NCI-H2196 treated with DMSO at 0.1 percent for 48 hours (cell line): ENCODE measurements at regions not wholly inside any gene's neighbourhood (a gene's known extent, or its start where the extent isn't known, plus 50 kb on each side); places are given as distances from the start of the nearest gene placed in this dataset.
"Not testable (repeated sequence)": the region's sequence is repeated elsewhere in the genome, so short reads cannot be mapped to it uniquely, and the experiment has no call there.

Experiments used
- DNase-seq: peaks from one replicate; lab custom pipeline; 2025; ENCODE audit not compliant: unreplicated experiment; lab: John Stamatoyannopoulos, UW

DNA sequence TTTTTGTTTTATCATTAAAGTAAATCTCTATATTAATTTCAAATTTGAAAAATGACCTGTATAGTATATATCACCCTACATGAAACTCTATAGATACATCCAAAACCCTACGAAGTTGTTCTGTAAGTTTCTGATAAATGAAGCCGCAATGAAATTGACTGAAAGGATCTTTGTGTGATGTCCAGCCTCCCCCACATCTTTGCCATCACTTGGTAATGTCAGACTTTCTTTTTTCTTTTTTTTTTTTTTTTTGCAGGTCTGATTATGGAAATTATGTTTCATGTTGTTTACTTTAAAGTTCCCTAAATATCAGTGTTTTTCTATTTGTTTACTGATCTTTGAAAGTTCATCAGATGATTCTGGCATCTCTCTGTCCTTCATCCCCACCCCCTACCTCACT, 155.6 kb upstream of the CDH4 start:
- DNase-seq, result no peak

GRCh38 chr20:61099806-61100205, 152.3 kb upstream of the CDH4 start:
- no peak for DNase-seq

- no peak for DNase-seq
Observed at GRCh38 chr20:61100489-61100888, 151.6 kb upstream of the CDH4 start.

DNA sequence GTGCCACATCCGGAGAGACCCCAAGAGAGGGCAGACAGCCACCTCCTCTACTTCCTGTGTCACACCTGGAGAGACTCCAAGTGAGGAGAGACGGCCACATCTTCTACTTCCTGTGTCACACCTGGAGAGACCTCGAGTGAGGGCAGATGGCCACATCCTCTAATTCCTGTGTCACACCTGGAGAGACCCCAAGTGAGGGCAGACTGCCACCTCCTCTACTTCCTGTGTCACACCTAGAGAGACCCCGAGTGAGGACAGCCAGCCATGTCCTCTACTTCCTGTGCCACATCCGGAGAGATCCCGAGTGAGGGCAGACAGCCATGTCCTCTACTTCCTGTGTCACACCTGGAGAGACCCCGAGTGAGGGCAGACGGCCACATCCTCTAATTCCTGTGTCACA, 150.7 kb upstream of the CDH4 start:
- DNase-seq, result not testable (repeated sequence)

GRCh38 chr20:61104232-61104631, 147.8 kb upstream of the CDH4 start:
- no peak for DNase-seq

DNA sequence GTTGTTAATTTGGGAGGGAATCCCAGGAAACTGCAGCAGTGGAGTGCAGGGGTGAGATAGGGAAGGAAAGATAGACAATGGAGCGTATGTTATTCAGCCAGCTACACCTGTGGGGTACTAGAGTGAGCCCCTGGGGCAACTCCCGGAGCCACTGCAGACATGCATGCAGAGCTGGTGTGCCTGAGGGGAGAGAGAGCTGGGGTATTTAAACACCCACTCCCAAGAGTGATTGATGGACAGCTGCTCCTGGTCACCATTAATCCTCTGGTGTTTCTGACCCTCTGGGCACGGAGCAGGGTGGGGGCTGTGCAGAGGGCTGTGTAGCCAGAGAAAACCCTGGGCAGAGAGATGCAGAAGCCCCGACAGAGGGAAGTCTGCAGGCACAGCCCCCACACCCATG, 146.7 kb upstream of the CDH4 start:
- no peak for DNase-seq

GRCh38 chr20:61106438-61106837, 145.6 kb upstream of the CDH4 start:
- no peak for DNase-seq

- DNase-seq, result no peak
Observed at GRCh38 chr20:61109221-61109805, 142.7 kb upstream of the CDH4 start.

DNA sequence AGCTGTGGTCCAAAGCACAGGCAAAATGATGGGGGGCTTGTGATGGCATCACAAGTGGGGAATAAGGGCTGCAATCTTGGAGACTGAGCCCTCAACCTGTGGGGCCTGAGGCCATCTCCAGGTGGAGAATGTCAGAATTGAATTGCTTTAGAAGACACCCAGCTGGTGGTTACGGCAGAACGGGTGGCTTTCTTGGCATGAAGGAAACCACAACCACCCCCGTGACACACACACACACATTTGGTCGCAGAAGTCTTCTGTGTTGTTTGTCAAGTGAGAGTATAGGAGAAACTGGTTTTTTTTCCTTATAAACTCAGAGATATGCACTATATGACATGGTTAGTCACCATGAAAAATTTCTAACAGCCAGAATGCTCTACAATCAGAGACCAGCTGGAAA, 139.5 kb upstream of the CDH4 start:
- DNase-seq, result no peak

GRCh38 chr20:61113731-61114130, 138.3 kb upstream of the CDH4 start:
- DNase-seq, result no peak

GRCh38 chr20:61114493-61115175, 137.4 kb upstream of the CDH4 start:
- DNase-seq, result no peak

GRCh38 chr20:61115364-61116065, 136.5 kb upstream of the CDH4 start:
- DNase-seq, result peak; percentile 66

- DNase-seq, result no peak
Observed at GRCh38 chr20:61117725-61118124, 134.3 kb upstream of the CDH4 start.

GRCh38 chr20:61118429-61119224, 133.4 kb upstream of the CDH4 start:
- no peak for DNase-seq

DNA sequence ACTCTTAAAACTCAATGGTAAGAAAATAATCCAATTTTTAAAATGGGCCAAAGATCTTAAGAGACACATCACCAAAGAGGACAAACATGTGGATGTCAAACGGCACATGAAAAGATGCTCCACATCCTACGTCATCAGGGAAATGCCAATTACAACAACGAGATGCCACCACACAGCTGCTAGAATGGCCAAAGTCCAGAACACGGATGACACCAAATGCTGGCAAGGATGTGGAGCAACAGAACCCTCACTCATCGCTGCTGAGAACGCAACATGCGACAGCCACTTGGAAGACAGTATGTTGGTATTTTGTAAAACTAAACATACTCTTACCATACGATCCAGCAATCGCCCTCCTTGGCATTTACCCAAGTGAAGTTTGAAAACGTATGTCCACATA, 132.8 kb upstream of the CDH4 start:
- DNase-seq, result no peak

DNA sequence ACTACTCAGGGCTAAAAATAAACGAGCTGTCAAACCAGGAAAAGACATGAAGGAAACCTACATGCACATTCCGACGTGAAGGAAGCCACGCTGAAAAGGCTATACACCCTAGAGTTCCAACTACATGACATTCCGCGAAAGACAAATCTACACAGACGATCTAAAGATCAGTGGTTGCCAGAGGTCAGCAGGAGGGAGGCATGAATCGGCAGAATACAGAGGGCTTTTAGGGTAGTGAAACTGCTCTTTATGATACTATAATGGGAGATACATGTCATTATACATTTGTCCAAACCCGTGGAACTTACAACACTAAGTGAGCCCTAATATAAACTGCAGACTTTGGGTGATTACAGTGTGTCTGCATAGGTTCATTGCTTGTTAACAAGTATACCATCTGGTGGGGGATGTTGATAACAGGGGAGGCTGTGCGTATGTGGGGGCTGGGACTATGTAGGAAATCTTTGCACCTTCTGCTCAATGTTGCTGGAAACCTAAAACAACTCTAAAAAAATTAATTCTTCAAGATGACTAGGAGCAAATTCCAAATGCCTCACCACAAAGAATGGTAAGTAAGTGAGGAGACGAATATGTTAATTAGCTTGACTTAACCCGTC, 132.2 kb upstream of the CDH4 start:
- DNase-seq, result no peak

DNA sequence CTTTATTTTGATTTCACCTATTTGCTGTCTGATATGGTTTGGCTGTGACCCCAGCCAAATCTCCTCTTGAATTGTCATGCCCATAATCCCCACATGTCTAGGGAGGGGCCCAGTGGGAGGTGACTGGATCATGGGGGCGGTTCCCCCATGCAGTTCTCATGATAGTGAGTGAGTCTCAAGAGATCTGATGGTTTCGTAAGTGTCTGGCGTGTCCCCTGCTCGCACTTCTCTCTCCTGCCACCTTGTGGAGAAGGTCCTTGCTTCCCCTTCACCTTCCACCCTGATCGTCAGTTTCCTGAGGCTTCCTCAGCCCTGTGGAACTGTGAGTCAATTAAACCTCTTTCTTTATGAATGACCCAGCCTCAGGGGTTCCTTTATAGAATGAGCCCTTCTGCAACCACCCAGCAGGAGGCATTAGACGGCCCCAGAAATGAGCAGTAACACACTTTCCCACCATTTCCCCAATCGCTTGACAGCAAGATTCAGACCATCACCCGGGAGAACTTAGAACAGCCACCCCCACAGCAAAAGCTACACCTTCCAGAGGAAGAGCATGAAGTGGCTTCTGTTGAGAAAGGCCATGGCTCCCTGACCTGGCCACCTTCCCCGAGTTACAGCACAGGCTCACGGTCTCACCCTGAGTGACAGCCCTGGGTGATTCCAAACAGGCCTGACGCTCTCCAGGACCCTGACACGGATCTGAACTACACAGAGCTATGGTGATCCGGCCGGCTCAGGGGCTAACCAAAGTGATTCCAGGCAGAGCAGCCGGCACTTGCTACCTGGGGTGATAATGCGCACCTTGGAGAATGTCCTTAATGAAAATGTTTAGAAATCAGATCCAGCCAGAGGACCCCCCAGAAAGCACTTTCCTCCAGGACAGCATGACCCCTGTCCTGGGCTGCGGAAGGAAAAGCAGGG, 131.2 kb upstream of the CDH4 start:
- peak; percentile 19 for DNase-seq

DNA sequence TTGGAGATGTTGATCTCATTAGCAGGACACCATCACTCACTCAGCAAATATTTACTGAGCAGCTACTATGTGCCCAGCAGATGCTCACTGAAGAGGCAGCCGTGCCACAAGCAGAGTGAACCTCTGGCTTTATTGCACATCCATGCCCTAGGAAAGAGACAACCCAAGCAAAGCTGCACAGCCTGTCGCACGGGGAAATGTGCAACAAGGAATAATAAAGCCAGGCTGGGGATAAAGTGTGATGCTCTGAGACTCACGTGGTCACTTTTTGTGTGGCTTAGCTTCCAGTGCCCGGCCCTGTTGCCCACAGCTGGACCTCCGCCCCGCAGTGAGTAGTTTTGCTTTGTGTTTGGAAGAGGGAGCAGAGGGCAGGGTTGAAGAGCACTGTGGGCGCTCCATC, 130.4 kb upstream of the CDH4 start:
- no peak for DNase-seq

- DNase-seq, result no peak
Observed at GRCh38 chr20:61123286-61123685, 128.8 kb upstream of the CDH4 start.

GRCh38 chr20:61123751-61124368, 128.2 kb upstream of the CDH4 start:
- no peak for DNase-seq
